HG03064 (cell line): ENCODE measurements at regions not wholly inside any gene's neighbourhood (a gene's known extent, or its start where the extent isn't known, plus 50 kb on each side); places are given as distances from the start of the nearest gene placed in this dataset.

Experiments used
- ATAC-seq: cut with Tn5 transposase; IDR thresholded peaks from one replicate; pipeline ENCODE4 v1.9.1; 2021; ENCODE audit warnings: low read depth; ENCODE audit not compliant: unreplicated experiment

- no peak for ATAC-seq
These were observed 102.4 kb upstream of the TLR3 start for GRCh38 chr4:185966549-185966948.

GRCh38 chr4:185966997-185967775, 101.8 kb upstream of the TLR3 start:
- no peak for ATAC-seq

GRCh38 chr4:185969657-185970056, 99.3 kb upstream of the TLR3 start:
- no peak for ATAC-seq

GRCh38 chr4:185987961-185988627, 80.9 kb upstream of the TLR3 start:
- no peak for ATAC-seq

GRCh38 chr4:185991770-185992169, 77.2 kb upstream of the TLR3 start:
- no peak for ATAC-seq

GRCh38 chr4:185992585-185992984, 76.4 kb upstream of the TLR3 start:
- ATAC-seq, result no peak

- no peak for ATAC-seq
These were observed 75.5 kb upstream of the TLR3 start for GRCh38 chr4:185993328-185993973.

- ATAC-seq, result no peak
These were observed 74.2 kb upstream of the TLR3 start for GRCh38 chr4:185994750-185995149.

GRCh38 chr4:185995665-185996064, 73.3 kb upstream of the TLR3 start:
- ATAC-seq, result no peak

GRCh38 chr4:185997296-185997695, 71.7 kb upstream of the TLR3 start:
- no peak for ATAC-seq

GRCh38 chr4:185998791-185999190, 70.2 kb upstream of the TLR3 start:
- ATAC-seq, result no peak

- no peak for ATAC-seq
These were observed 69.7 kb upstream of the TLR3 start for GRCh38 chr4:185999207-185999606.

- no peak for ATAC-seq
These were observed 66.1 kb upstream of the TLR3 start for GRCh38 chr4:186002853-186003252.

GRCh38 chr4:186003746-186004145, 65.2 kb upstream of the TLR3 start:
- ATAC-seq, result no peak

GRCh38 chr4:186008057-186008456, 60.9 kb upstream of the TLR3 start:
- ATAC-seq, result no peak

GRCh38 chr4:186009976-186010375, 59.0 kb upstream of the TLR3 start:
- no peak for ATAC-seq

- no peak for ATAC-seq
These were observed 58.1 kb upstream of the TLR3 start for GRCh38 chr4:186010821-186011220.

- ATAC-seq, result no peak
These were observed 56.9 kb upstream of the TLR3 start for GRCh38 chr4:186012071-186012470.

GRCh38 chr4:186013419-186014186, 55.4 kb upstream of the TLR3 start:
- no peak for ATAC-seq

GRCh38 chr4:186015212-186015817, 53.6 kb upstream of the TLR3 start:
- no peak for ATAC-seq

- ATAC-seq, result no peak
These were observed 52.2 kb upstream of the TLR3 start for GRCh38 chr4:186016796-186017195.
